PFSK-1 (cell line): ENCODE measurements at regions not wholly inside any gene's neighbourhood (a gene's known extent, or its start where the extent isn't known, plus 50 kb on each side); places are given as distances from the start of the nearest gene placed in this dataset.

ENCODE experiments used
- FOXP2 ChIP-seq: optimal IDR thresholded peaks from 2 replicates; pipeline ENCODE3; 2011; ENCODE audit warnings: borderline replicate concordance, control low read depth, inconsistent platforms; ENCODE audit not compliant: insufficient read depth; ENCODE audit errors: extremely low read length, extremely low read depth
- POLR2AphosphoS5 ChIP-seq: IDR thresholded peaks from 2 replicates; pipeline ENCODE4 v1.6.1; 2012; ENCODE audit warnings: low read depth, mild to moderate bottlenecking, control low read depth, low read length, moderate library complexity
- SIN3A ChIP-seq: IDR thresholded peaks from 2 replicates; pipeline ENCODE4 v1.6.1; 2012; ENCODE audit warnings: mild to moderate bottlenecking, low read length, moderate library complexity, borderline replicate concordance; ENCODE audit not compliant: insufficient read depth
- TAF1 ChIP-seq: IDR thresholded peaks from 2 replicates; pipeline ENCODE4 v1.6.1; 2012; ENCODE audit warnings: low read length, control low read depth, borderline replicate concordance; ENCODE audit not compliant: insufficient read depth
- TF ChIP-seq, protein P1 (sequence below), 2 experiments: IDR thresholded peaks; 2 replicates each; pipeline versions ENCODE4 v1.6.1 to v1.8.0; 2011 to 2012; ENCODE audit warnings: low read depth in 2 of 2, low read length in 2 of 2, control low read depth in 1 of 2, inconsistent platforms in 1 of 2, mild to moderate bottlenecking in 1 of 2, moderate library complexity in 1 of 2; ENCODE audit not compliant: insufficient read depth in 1 of 2

DNA sequence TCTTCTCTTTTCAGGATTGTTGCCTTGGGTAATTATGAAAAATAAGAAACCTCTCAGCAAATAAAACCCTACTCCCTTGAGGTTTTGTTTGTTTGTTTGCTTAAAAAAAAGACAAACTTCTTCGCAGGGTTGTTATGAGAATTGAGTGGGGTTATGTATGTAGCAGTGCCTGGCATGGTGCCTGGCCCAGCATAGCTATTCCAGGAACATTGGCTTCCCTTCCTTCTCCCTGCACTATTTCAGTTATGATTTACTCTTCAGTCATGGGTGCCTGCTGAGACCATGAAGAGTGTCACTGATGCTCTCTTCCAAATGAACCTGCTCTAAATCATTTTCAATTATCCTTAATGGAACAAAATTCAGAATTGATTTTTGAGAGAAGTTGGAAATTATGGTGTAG is 283.5 kb upstream of the ROPN1 start:
- TF ChIP-seq FOXP2 (no peak), POLR2AphosphoS5 (no peak), SIN3A (no peak), TAF1 (no peak)
- TF ChIP-seq, protein P1, sequence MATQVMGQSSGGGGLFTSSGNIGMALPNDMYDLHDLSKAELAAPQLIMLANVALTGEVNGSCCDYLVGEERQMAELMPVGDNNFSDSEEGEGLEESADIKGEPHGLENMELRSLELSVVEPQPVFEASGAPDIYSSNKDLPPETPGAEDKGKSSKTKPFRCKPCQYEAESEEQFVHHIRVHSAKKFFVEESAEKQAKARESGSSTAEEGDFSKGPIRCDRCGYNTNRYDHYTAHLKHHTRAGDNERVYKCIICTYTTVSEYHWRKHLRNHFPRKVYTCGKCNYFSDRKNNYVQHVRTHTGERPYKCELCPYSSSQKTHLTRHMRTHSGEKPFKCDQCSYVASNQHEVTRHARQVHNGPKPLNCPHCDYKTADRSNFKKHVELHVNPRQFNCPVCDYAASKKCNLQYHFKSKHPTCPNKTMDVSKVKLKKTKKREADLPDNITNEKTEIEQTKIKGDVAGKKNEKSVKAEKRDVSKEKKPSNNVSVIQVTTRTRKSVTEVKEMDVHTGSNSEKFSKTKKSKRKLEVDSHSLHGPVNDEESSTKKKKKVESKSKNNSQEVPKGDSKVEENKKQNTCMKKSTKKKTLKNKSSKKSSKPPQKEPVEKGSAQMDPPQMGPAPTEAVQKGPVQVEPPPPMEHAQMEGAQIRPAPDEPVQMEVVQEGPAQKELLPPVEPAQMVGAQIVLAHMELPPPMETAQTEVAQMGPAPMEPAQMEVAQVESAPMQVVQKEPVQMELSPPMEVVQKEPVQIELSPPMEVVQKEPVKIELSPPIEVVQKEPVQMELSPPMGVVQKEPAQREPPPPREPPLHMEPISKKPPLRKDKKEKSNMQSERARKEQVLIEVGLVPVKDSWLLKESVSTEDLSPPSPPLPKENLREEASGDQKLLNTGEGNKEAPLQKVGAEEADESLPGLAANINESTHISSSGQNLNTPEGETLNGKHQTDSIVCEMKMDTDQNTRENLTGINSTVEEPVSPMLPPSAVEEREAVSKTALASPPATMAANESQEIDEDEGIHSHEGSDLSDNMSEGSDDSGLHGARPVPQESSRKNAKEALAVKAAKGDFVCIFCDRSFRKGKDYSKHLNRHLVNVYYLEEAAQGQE (IDR thresholded peaks at IDR 0.05; ENCODE audit: insufficient read depth in 1 of 2, low read depth in 2 of 2, low read length in 2 of 2): no peak

DNA sequence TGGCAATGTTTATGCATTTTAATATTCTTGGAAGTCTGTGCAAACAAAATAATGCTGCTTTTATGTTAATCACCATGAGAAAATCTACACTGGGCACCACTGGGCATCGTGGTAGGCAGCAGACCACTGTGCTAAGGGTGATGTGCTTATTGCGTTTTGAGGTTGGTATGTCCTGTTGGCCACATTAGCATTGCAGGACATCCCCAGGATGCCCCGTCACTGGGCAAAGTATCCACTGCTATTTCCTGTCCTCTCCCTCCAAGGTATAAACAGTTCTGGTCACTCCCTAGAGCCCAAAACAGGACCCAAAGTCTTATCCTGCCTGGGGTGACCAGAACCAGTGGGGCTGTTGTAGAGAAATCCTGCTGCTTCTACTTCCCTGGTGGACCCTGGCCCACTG is 284.2 kb upstream of the ROPN1 start:
- TF ChIP-seq SIN3A (no peak), TAF1 (no peak), FOXP2 (no peak), POLR2AphosphoS5 (no peak)
- TF ChIP-seq, protein P1 (IDR thresholded peaks at IDR 0.05; ENCODE audit: insufficient read depth in 1 of 2, low read depth in 2 of 2, low read length in 2 of 2): no peak

DNA sequence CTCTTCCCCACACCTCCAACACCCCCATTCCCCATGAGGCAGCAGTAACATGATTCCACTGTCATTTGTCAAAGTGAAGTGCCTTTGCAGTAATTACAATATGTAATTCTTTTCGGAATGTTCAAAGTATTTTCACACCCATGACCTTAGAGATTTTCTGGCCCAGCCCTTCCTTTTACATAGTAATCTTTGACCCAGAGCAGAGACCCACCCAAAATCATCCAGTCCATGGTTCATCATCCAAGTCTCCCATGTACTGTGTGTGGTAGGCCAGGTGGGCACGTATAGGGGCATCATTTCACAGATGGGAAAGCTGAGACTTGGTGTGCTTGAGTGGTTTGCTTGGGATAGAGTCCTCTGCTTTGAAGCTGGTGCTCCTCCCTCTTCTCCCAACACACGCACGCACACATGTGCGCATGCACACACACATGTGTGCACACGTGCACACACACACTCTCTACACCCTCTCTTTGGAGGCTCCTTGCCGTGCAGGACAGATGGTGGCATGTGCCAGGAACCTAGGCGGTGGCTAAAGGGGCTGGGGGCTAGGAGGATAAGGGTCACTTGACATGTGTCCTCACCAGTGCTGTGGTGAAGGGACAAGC is 284.7 kb upstream of the ROPN1 start:
- TF ChIP-seq, protein P1 (IDR thresholded peaks at IDR 0.05; ENCODE audit: insufficient read depth in 1 of 2, low read depth in 2 of 2, low read length in 2 of 2): no peak
- no peak for TF ChIP-seq POLR2AphosphoS5
- TF ChIP-seq TAF1: no peak
- no peak for TF ChIP-seq FOXP2

DNA sequence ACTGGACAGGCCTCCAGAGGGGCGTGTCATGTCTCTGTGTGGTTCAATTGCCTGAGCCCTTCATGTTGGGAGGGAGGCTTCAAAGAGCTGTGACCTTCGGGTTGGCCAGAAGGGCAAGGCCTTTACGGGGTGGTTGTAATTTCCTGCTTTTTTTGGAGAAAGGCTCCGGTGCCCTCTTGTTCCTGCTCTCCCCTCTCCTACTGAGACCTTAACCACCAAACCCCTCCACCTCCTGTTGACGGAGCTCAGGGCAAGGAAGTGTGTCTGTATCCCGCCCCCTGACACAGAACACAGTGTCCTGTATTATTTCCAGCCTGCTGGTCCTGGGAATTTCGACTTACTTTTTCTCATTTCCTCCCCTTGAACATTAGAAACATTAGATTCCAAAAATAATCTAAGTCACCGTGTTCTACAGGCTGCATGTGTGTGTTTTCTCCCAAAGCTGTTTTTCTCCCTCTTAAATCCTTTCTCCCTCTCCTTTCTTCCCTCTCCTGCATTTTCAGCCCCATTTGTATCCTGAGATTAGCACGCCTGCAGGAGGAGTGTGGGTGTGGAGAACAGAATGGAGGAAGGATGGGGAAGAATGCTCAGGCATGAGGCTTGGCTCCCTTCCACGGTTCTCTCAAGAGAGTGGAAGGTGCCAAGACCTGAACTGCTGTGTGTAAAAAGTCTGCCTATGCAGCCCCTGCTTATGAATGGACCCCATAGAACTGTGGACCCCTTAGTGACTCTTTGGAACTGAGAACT is 285.4 kb upstream of the ROPN1 start:
- TF ChIP-seq SIN3A (no peak), FOXP2 (no peak), POLR2AphosphoS5 (no peak), TAF1 (no peak)
- TF ChIP-seq, protein P1 (IDR thresholded peaks at IDR 0.05; ENCODE audit: insufficient read depth in 1 of 2, low read depth in 2 of 2, low read length in 2 of 2): no peak
